Hematopoietic multipotent progenitor cell treated with erythropoietin and hydrocortisone succinate and interleukin-3 and kit ligand, for 15 days (in vitro differentiated cells): ENCODE measurements at regions not wholly inside any gene's neighbourhood (a gene's known extent, or its start where the extent isn't known, plus 50 kb on each side); places are given as distances from the start of the nearest gene placed in this dataset.

Experiments used
- DNase-seq: peaks from one replicate; pipeline ENCODE4 v3.0.0-alpha.2; 2015; ENCODE audit warnings: low spot score

- DNase-seq = no peak
Observed at GRCh38 chr2:153196378-153197058, 282.0 kb downstream of the RPRM start.

- no peak for DNase-seq
Observed at GRCh38 chr2:153195342-153195741, 283.2 kb downstream of the RPRM start.

- no peak for DNase-seq
Observed at GRCh38 chr2:153189091-153189888, 289.3 kb downstream of the RPRM start.

DNA sequence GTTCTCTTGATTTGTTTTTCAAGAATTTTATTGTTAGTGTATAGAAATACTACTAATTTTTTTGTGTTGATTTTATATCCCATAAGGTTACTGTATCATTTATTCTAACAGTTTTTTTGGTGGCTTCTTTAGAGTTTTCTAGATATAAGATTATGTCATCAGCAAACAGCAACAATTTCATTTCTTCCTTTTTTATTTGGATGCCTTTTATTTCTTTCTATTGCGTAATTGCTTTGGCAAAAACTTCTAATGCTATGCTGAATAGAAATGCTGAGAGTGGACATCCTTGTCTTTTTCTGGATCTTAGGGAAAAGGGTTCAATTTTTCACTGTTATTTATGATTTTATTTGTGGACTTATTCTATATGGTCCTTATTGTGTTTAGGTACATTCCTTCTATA, 298.8 kb downstream of the RPRM start:
- DNase-seq = no peak

DNA sequence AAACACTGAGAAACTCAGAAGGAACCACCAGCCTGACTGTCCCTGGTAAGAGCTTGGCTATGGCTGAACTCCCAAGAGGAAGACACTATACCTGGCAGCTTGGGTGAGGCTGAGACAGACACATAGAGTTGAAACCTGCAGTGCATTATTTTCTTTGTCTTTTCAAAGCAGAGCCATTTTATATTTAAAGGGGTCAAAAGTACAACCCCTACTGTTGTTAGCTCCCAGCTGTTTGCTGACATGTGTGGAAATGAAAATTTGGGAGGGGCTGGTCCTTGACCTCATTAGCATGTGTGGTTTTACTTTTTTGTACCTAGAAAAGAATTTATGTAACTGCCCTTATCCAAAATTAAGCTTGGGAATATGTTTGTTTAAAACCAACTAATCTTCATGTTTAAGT, 309.0 kb downstream of the RPRM start:
- no peak for DNase-seq

- no peak for DNase-seq
Observed at GRCh38 chr2:153165021-153165420, 313.5 kb downstream of the RPRM start.

DNA sequence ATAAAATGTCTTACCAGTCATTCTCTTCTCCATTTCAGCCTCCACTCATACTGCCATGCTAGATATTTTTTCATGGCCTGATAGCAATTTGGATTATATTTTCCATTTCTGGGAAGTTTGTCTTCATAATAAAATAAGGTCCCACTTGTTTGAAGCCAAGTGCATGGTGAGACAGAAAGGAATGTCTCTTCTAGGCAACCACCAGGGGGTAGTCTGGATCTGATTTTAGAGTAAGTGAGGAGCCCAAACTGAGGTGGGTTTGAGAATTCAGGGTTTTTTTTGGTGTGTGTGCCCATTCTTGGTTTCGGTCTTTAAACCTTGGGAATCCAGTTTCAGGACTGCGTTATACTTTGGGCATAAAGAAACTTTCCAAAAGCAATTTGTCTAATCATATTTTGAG, 315.5 kb downstream of the RPRM start:
- DNase-seq = no peak

- DNase-seq = no peak
Observed at GRCh38 chr2:153156743-153157142, 321.8 kb downstream of the RPRM start.

GRCh38 chr2:153152036-153152435, 326.5 kb downstream of the RPRM start:
- DNase-seq = no peak

DNA sequence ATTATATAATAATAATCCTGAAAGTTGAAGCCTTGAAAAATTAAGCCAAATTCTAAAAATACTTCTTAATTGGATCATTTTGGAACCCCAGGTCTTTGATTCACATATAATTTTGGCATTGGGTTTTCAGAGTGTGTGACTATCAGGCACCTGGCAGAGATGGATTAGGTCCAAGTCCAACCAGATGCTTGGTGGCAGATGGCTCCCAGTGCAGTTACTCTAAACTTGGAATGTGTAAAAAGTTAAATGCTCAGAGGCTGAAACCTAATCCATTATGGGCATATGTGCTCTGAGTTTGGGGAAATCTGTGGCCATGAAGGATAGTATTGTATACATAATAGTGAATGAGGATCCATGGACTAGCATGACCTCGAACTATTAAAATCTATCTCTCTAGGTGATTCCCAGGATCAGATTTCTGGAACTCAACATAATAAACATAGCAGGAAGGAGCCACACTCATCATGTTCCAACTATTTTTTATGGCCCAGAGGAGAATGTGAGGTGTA, 333.0 kb downstream of the RPRM start:
- DNase-seq = no peak

GRCh38 chr2:153143540-153143939, 335.0 kb downstream of the RPRM start:
- DNase-seq = no peak

GRCh38 chr2:153140498-153140897, 338.1 kb downstream of the RPRM start:
- DNase-seq = no peak

DNA sequence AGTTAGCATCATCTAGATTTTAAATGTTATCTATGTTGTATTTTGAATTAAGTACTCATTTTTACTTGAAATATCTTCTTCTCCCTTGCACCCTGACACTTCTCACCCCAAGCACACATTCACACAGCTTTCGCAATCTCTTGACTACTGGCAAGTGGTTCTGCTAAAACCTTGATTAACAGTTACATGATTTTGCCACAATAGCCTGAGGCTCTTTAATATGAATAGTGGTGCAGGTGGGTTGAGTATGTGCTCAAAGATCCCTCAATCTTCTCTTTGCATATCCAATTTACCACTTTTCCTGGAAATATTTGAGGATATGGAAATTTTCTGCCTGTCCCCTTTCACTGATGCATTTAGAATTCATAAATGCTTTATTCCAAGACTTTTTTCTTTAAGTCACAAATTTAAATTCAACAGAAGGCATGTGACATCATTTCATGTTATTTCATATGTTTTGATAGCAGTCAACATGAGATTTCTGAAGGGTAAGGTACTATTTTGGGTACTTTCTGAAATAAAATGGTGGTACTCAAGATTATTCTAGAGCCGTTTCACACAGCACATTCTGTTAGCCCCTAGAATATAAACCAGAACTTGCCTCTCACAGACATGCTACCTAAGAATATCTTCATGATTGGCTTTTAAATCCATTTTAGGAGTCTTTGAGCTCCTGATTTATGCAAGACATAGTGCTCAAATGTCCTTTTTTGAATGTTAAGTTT, 339.7 kb downstream of the RPRM start:
- no peak for DNase-seq

- no peak for DNase-seq
Observed at GRCh38 chr2:153136216-153136615, 342.3 kb downstream of the RPRM start.

DNA sequence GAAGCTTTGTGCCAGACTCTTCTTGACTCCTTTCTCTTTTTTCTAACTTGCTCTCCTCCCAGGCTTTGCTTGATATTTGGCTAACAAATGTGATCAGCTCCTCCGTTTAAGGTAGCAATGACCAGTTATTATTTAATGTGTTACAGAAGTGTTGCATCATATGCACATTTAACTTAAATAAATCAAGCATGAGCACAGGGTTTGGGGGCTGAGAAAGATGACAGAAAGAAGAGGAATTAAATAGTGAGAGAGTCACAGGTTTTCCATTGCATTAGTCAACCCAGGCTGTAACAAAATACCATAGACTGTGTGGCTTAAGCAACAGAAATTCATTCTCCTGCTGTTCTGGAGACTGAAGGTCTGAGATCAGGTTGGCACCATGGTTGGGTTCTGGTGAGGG, 343.8 kb downstream of the RPRM start:
- no peak for DNase-seq

DNA sequence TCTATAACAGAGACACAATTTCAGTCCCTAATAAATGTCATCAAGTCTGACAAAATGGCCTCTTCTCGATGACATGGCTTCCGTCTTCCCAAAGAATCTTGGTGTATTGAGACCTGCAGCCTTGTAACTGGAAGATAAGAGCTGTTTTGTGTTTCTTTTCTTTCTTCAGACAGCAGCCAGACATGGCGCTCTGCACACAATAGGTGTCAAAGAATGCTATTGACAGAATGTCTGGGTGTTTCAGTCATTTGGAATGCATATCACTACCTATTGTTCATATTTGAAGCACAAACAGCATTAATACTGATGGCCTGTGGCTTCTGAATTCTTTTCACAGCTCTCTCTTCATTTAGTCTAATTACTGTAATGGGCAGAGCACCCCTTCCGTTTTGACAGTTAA, 344.8 kb downstream of the RPRM start:
- no peak for DNase-seq

DNA sequence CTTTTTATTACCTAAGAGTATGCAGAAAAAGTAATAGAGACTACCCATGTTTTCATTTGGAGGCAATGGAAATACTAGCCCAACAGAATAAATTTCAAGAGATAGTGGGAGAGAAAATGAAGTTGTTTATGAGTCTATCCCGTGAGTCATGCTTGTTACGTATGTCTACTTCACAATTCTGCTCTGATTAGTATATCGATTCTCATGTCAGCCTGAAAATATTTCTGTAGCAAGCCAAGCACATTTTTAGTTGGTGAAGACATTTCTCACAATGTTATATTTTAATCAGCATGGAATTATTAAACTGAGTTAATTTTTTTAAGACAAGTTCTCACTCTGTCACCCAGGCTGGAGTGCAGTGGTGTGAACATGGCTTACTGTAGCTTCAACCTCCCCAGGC, 346.1 kb downstream of the RPRM start:
- DNase-seq = no peak

GRCh38 chr2:153115141-153115540, 363.4 kb downstream of the RPRM start:
- DNase-seq = no peak

DNA sequence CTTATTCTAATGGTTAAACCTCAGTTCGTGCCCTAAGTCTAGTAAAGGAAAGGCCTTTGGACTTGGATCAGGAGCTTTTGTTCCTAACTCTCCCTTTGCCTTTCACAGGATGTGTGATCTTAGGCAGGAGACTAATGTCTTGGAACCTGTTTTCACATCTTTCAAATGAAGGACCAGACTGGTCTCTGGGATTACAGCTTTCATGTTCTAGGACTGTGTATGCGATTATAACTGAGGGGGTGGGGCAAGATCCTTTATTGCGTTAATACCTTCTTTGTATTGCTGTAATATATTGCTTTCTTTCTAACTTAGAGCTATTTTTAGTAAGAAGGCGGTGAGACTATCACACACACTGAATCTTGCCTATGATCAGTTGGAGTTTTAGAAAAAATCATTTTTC, 368.1 kb downstream of the RPRM start:
- no peak for DNase-seq

- no peak for DNase-seq
Observed at GRCh38 chr2:153109793-153110192, 368.8 kb downstream of the RPRM start.

- DNase-seq = no peak
Observed at GRCh38 chr2:153106802-153107477, 371.6 kb downstream of the RPRM start.

- no peak for DNase-seq
Observed at GRCh38 chr2:153105829-153106578, 372.6 kb downstream of the RPRM start.
